Activated T-cell treated with anti-CD3 and anti-CD28 coated beads, Interleukin-2, amount 50 U/mL, for 72 hours (primary cell): ENCODE measurements at regions not wholly inside any gene's neighbourhood (a gene's known extent, or its start where the extent isn't known, plus 50 kb on each side); places are given as distances from the start of the nearest gene placed in this dataset.

Source experiments
- ATAC-seq, 2 donors: fragments of 150-1000 bp; cut with Tn5 transposase; replicated peaks in 1 of 2; 2 replicates each; pipeline ENCODE4 v1.10.0; 2021; ENCODE audit warnings: moderate library complexity in 2 of 2, mild to moderate bottlenecking in 1 of 2
- DNase-seq, 2 donors: peaks; one replicate each; pipeline ENCODE4 v3.0.0; 2021 to 2022; ENCODE audit warnings: mixed read lengths in 1 of 2
- H3K27ac Mint-ChIP-seq: one replicate; pipeline ENCODE4 v1.8.0; 2022; ENCODE audit warnings: mild to moderate bottlenecking, moderate library complexity, mixed read lengths
- H3K27me3 Mint-ChIP-seq: one replicate; pipeline ENCODE4 v1.8.0; 2022; ENCODE audit warnings: low read depth, mixed read lengths
- H3K36me3 Mint-ChIP-seq, 2 donors: one replicate each; pipeline ENCODE4 v1.8.0; 2022; ENCODE audit warnings: mixed read lengths in 2 of 2, mild to moderate bottlenecking in 1 of 2; ENCODE audit not compliant: insufficient read depth in 2 of 2
- H3K4me1 Mint-ChIP-seq: one replicate; pipeline ENCODE4 v1.8.0; 2022; ENCODE audit warnings: low read depth, mixed read lengths
- H3K4me3 Mint-ChIP-seq, 2 donors: one replicate each; pipeline ENCODE4 v1.8.0; 2022; ENCODE audit warnings: mild to moderate bottlenecking in 2 of 2, mixed read lengths in 2 of 2, moderate library complexity in 2 of 2
- H3K9me3 Mint-ChIP-seq, 2 donors: one replicate each; pipeline ENCODE4 v1.8.0; 2022; ENCODE audit warnings: mixed read lengths in 2 of 2

GRCh38 chr11:105466582-105467228 lies 143.2 kb upstream of the GRIA4 start:
- no peaks in the 10 kb centered on the region for H3K9me3 Mint-ChIP-seq
- no peak overlapping the region for H3K4me3 Mint-ChIP-seq
- H3K27me3 Mint-ChIP-seq, result peaks cover 5% of the 10 kb centered on the region
- H3K27ac Mint-ChIP-seq, result no peak overlapping the region
- H3K36me3 Mint-ChIP-seq, result no peaks in the 10 kb centered on the region
- ATAC-seq (no peak), DNase-seq (no peak)
- no peaks in the 10 kb centered on the region for H3K4me1 Mint-ChIP-seq

- Mint-ChIP-seq H3K27me3 (no peaks in the 10 kb centered on the region), H3K27ac (no peak overlapping the region), H3K4me1 (no peaks in the 10 kb centered on the region), H3K36me3 (peaks cover 0 to 2% of the 10 kb centered on the region in 2 donors), H3K4me3 (no peak overlapping the region), H3K9me3 (peaks cover 0 to 5% of the 10 kb centered on the region in 2 donors)
- no peak for ATAC-seq
- no peak for DNase-seq
Measured at GRCh38 chr11:105458071-105458470, 151.8 kb upstream of the GRIA4 start.

- H3K4me1 Mint-ChIP-seq, result no peaks in the 10 kb centered on the region
- no peaks in the 10 kb centered on the region for H3K27me3 Mint-ChIP-seq
- H3K9me3 Mint-ChIP-seq, result peaks cover 0 to 5% of the 10 kb centered on the region in 2 donors
- no peak overlapping the region for H3K4me3 Mint-ChIP-seq
- DNase-seq, result no peak
- no peak overlapping the region for H3K27ac Mint-ChIP-seq
- ATAC-seq, result no peak
- H3K36me3 Mint-ChIP-seq, result peaks cover 0 to 2% of the 10 kb centered on the region in 2 donors
Measured at GRCh38 chr11:105456950-105457349, 152.9 kb upstream of the GRIA4 start.

GRCh38 chr11:105449100-105449734 lies 160.7 kb upstream of the GRIA4 start:
- peaks cover 2 to 6% of the 10 kb centered on the region in 2 donors for H3K9me3 Mint-ChIP-seq
- H3K27me3 Mint-ChIP-seq, result no peaks in the 10 kb centered on the region
- H3K27ac Mint-ChIP-seq, result no peak overlapping the region
- no peak for DNase-seq
- no peak overlapping the region for H3K4me3 Mint-ChIP-seq
- ATAC-seq, result peak in 1 of 2 donors; percentile 10
- H3K4me1 Mint-ChIP-seq, result peaks cover 12% of the 10 kb centered on the region
- peaks cover 4 to 5% of the 10 kb centered on the region in 2 donors for H3K36me3 Mint-ChIP-seq

GRCh38 chr11:105448703-105449079 lies 161.2 kb upstream of the GRIA4 start:
- Mint-ChIP-seq H3K4me1 (peaks cover 12% of the 10 kb centered on the region), H3K27me3 (no peaks in the 10 kb centered on the region)

GRCh38 chr11:105447936-105448702 lies 161.8 kb upstream of the GRIA4 start:
- Mint-ChIP-seq H3K4me3 (peak overlapping the region in 1 of 2 donors; percentile 9), H3K36me3 (peaks cover 4 to 5% of the 10 kb centered on the region in 2 donors), H3K9me3 (peaks cover 2 to 8% of the 10 kb centered on the region in 2 donors), H3K27ac (no peak overlapping the region), H3K4me1 (peaks cover 12% of the 10 kb centered on the region), H3K27me3 (no peaks in the 10 kb centered on the region)
- ATAC-seq (peak; percentile 77 to 80), DNase-seq (peak; percentile 44 to 48)

More at GRCh38 chr11:105448703-105449079, 161.2 kb upstream of the GRIA4 start:
- Mint-ChIP-seq H3K27ac (no peak overlapping the region), H3K36me3 (peaks cover 4 to 5% of the 10 kb centered on the region in 2 donors), H3K4me3 (no peak overlapping the region), H3K9me3 (peaks cover 2 to 6% of the 10 kb centered on the region in 2 donors)
- ATAC-seq (peak; percentile 61 to 74), DNase-seq (no peak)

- peaks cover 2 to 8% of the 10 kb centered on the region in 2 donors for H3K9me3 Mint-ChIP-seq
- no peak for ATAC-seq
- no peak overlapping the region for H3K27ac Mint-ChIP-seq
- H3K4me3 Mint-ChIP-seq, result no peak overlapping the region
- H3K4me1 Mint-ChIP-seq, result peaks cover 12% of the 10 kb centered on the region
- H3K36me3 Mint-ChIP-seq, result peaks cover 4 to 5% of the 10 kb centered on the region in 2 donors
- peaks cover 11% of the 10 kb centered on the region for H3K27me3 Mint-ChIP-seq
- no peak for DNase-seq
Measured at GRCh38 chr11:105443623-105444022, 166.2 kb upstream of the GRIA4 start.

- no peak for ATAC-seq
- no peaks in the 10 kb centered on the region for H3K4me1 Mint-ChIP-seq
- H3K27me3 Mint-ChIP-seq, result no peaks in the 10 kb centered on the region
Measured at GRCh38 chr11:105432241-105432995, 177.5 kb upstream of the GRIA4 start.

GRCh38 chr11:105429096-105429910 lies 180.6 kb upstream of the GRIA4 start:
- ATAC-seq (no peak), DNase-seq (no peak)
- H3K36me3 Mint-ChIP-seq, result no peaks in the 10 kb centered on the region
- H3K27me3 Mint-ChIP-seq, result no peaks in the 10 kb centered on the region
- no peaks in the 10 kb centered on the region for H3K4me1 Mint-ChIP-seq
- H3K27ac Mint-ChIP-seq, result no peak overlapping the region
- no peak overlapping the region for H3K4me3 Mint-ChIP-seq
- H3K9me3 Mint-ChIP-seq, result no peaks in the 10 kb centered on the region

More at GRCh38 chr11:105432241-105432995, 177.5 kb upstream of the GRIA4 start:
- H3K9me3 Mint-ChIP-seq, result no peaks in the 10 kb centered on the region
- no peak for DNase-seq
- no peak overlapping the region for H3K4me3 Mint-ChIP-seq
- no peaks in the 10 kb centered on the region for H3K36me3 Mint-ChIP-seq
- no peak overlapping the region for H3K27ac Mint-ChIP-seq

GRCh38 chr11:105407101-105407500 lies 202.8 kb upstream of the GRIA4 start:
- DNase-seq (no peak), ATAC-seq (no peak)
- no peaks in the 10 kb centered on the region for H3K9me3 Mint-ChIP-seq
- H3K27me3 Mint-ChIP-seq, result peaks cover 8% of the 10 kb centered on the region
- H3K4me1 Mint-ChIP-seq, result no peaks in the 10 kb centered on the region
- H3K36me3 Mint-ChIP-seq, result no peaks in the 10 kb centered on the region
- no peak overlapping the region for H3K4me3 Mint-ChIP-seq
- H3K27ac Mint-ChIP-seq, result no peak overlapping the region

GRCh38 chr11:105401269-105401809 lies 208.5 kb upstream of the GRIA4 start:
- Mint-ChIP-seq H3K4me1 (no peaks in the 10 kb centered on the region), H3K4me3 (no peak overlapping the region), H3K27ac (no peak overlapping the region), H3K36me3 (no peaks in the 10 kb centered on the region), H3K27me3 (peaks cover 14% of the 10 kb centered on the region), H3K9me3 (no peaks in the 10 kb centered on the region)
- ATAC-seq (no peak), DNase-seq (no peak)

- no peak overlapping the region for H3K27ac Mint-ChIP-seq
- no peaks in the 10 kb centered on the region for H3K36me3 Mint-ChIP-seq
- no peak overlapping the region for H3K4me3 Mint-ChIP-seq
- no peaks in the 10 kb centered on the region for H3K9me3 Mint-ChIP-seq
- no peak for ATAC-seq
- H3K27me3 Mint-ChIP-seq, result peaks cover 7% of the 10 kb centered on the region
- no peak for DNase-seq
- H3K4me1 Mint-ChIP-seq, result no peaks in the 10 kb centered on the region
Measured at GRCh38 chr11:105399511-105399910, 210.4 kb upstream of the GRIA4 start.
